GM19395 (cell line): ENCODE measurements at regions not wholly inside any gene's neighbourhood (a gene's known extent, or its start where the extent isn't known, plus 50 kb on each side); places are given as distances from the start of the nearest gene placed in this dataset.

Experiments used
- ATAC-seq: cut with Tn5 transposase; IDR thresholded peaks from one replicate; pipeline ENCODE4 v1.9.1; 2021; ENCODE audit warnings: mild to moderate bottlenecking, moderate library complexity; ENCODE audit not compliant: unreplicated experiment

GRCh38 chr11:113555071-113555619 lies 79.9 kb upstream of the DRD2 start:
- ATAC-seq, result no peak

- no peak for ATAC-seq
These were observed 79.3 kb upstream of the DRD2 start for GRCh38 chr11:113554526-113554925.

- ATAC-seq, result no peak
These were observed 78.7 kb upstream of the DRD2 start for GRCh38 chr11:113553915-113554314.

- ATAC-seq, result no peak
These were observed 78.0 kb upstream of the DRD2 start for GRCh38 chr11:113553235-113553634.

GRCh38 chr11:113552271-113552670 lies 77.1 kb upstream of the DRD2 start:
- ATAC-seq, result no peak

DNA sequence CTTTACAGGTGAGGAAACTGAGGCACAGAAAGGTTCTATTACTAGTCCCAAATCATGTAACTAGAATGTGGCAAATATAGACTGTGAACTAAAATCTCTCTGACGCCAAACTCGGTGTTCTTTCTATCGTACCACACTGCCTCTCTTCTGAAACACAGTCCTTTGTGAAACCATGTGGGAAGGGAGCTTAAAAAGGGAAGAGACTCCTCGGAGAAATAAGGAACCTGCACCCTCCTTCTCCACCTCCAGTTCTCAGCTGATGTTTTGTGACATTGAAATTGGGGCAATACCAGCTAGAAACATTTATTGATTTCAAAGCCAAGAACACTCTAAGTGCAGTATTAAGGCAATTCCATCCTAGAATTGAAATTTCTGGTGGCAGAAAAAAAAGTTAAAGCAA lies 76.4 kb upstream of the DRD2 start:
- ATAC-seq, result no peak

DNA sequence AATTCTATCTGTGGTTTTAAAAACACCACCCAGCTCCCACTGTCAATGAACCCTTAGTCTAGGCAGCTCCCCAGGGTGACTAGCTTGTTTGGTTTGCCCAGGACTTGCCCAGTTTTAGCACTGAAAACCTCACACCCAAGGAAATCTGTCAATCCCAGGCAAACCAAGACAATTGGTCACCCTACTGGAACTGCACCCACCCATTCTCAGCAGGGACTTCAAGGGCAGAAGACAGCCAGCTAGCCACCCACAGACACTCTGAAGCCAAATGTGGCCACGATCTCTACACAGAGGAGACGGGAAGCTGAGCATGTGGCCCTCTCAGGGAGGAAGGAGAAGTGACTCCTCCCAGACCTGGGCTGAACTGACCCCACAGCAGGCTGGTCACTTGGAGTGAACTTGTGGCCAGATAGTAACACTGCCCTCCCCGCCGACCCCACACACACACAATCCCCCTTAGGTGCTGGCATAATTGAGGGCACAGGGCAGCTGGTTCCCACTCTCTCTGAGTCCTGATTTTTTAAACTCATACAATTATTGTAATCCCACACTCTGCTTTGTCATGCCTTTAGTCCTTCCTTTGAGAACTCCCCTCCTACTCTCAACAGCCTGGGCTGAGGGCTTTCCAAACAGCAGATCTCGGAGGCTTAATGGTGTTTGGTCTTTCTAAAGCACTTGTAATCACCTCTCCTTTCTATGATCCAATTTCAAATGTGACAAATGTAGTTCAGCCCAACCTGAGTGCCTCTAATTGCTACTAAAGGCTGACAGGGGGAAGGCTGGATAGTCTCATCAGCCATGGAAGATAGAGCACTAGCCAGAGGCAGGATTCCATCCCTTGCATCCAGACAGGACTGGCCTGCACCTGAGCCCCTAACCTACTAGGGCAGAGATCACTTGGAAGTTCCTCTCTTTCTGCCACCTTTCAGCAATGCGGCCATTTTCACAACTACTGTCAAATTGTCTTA lies 74.7 kb upstream of the DRD2 start:
- no peak for ATAC-seq

DNA sequence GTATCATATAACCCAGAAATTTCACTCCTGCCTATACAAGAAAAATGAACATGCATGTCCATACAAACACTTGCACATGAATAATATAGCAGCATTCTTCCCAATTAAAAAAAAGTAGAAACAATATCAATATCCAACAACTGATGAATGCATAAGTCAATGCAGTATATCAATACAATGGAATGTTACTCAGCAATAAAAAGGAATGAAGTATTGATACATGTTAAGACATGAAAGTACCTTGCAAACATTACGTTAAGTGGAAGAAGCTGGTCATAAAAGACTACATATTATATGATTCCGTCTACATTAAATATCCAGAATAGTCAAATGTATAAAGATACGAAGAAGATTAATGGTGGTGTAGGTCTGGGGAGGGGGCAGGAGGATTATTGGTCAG lies 73.9 kb upstream of the DRD2 start:
- no peak for ATAC-seq

- ATAC-seq, result no peak
These were observed 72.5 kb upstream of the DRD2 start for GRCh38 chr11:113547739-113548138.

- ATAC-seq, result no peak
These were observed 71.7 kb upstream of the DRD2 start for GRCh38 chr11:113546757-113547507.

DNA sequence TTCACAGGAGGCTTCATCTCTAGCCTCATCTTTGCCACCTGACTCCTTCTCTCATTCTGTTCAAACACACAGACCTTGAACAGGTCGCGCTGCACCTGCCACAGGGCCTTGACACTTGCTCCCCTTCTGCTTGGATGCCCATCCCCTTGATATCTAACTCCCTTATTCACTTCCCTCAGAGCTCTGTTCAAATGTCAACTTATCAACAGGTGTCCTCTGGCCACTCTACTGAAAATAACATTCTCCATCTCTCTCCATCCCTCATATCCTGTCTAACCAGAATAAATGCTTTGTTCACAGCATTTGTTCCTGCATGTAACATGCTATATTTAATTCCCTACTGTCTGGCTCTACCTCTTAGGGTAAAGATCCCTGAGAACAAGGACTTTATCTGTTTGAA lies 67.2 kb upstream of the DRD2 start:
- no peak for ATAC-seq

DNA sequence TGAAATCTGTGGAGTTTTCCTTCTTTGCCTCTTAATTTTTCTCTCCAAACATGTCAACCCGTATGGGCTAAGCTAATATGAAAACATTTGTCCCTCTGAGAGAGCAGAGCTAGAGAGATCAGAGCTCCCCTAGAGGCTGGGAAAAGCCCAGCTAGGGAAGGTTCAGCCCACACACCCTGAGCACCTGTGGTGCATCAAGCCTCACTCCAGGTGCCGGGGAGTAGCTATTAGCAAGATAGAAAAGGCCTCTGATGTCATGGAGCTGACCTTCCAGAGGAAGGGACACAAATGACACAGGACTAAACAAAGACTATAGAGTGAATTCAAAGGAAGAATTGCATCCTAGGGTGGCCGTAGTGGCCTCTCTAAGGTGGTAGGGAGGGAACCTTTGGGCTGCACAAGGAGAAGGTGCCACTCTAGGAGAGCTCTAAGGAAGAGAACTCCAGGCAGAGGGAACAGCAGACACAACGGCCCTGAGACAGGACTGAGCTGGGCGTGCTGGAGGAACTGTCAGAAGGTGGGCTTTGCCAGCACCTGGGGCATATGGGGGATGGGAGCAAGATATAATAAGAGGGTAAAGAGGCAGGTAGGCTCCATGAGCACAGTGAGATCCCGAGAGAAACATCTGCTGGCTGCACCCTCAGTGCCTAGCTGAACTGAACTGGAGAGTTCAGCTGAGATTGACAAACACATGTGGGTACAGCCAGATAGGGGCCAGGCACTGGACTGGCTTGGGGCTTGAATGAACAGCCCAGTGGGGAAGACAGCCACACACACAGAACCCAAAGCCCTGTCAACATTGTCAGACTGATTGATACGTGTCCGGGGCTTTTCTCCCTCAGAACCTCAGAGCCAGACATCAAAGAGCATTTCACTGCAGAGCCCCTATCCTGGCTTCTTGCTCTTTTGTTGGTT lies 65.5 kb upstream of the DRD2 start:
- ATAC-seq, result no peak

- no peak for ATAC-seq
These were observed 63.5 kb upstream of the DRD2 start for GRCh38 chr11:113538451-113539412.

- no peak for ATAC-seq
These were observed 59.4 kb upstream of the DRD2 start for GRCh38 chr11:113534625-113535024.

- ATAC-seq, result no peak
These were observed 58.2 kb upstream of the DRD2 start for GRCh38 chr11:113533425-113533698.

DNA sequence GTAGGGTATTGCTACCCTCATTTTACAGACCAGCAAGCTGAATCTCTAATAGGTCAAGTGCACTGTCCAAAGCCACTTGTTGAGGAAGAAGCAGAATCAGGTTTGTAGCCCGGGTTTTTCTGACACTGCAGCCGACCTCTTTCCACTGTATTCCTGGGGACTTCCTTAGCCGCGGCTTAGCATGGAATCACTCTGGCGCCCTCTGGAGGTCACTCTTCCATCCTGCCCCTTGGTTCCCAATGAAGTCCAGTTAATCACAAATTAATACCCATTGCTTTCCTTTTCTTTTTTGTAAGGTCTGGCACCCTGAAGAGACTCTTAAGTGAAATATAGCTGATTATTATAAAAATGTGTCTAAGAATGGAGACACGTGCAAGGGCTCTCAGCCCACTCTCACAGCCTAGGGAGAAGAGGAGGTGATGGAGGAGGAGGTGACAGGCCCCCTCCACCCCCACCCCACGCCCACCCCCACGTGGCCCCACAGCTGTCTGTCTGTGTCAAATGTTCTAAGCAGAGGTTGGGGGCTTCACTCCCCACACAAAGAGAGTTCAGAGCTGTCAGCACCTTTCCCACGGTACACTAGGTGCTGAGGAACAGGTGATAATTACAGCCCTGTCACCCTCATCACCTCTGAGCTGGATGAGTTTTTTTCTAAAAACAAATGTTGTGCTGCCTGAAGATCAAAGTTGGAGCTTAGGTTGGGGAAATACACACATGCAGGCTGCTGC lies 57.7 kb upstream of the DRD2 start:
- no peak for ATAC-seq

- no peak for ATAC-seq
These were observed 56.6 kb upstream of the DRD2 start for GRCh38 chr11:113531575-113532451.

- no peak for ATAC-seq
These were observed 55.9 kb upstream of the DRD2 start for GRCh38 chr11:113531083-113531482.
